Adrenal gland (tissue), 5 donors: ENCODE measurements at regions not wholly inside any gene's neighbourhood (a gene's known extent, or its start where the extent isn't known, plus 50 kb on each side); places are given as distances from the start of the nearest gene placed in this dataset.

Experiments
- POLR2A ChIP-seq, 2 donors: fragments of 450-650 bp; IDR thresholded peaks; one replicate each; pipeline ENCODE4 v1.6.1; 2017; ENCODE audit warnings: antibody characterized with exemption in 2 of 2, mild to moderate bottlenecking in 2 of 2, moderate library complexity in 1 of 2
- TF ChIP-seq, protein P1 (sequence below), 6 experiments: fragments of 450-650 bp in 4 of 6; fragments of 200-600 bp in 2 of 6; sonication (generic) in 1 of 6; IDR thresholded peaks; 1 replicate in 5 of 6; 2 replicates in 1 of 6; pipeline versions ENCODE4 v1.5.1 to v1.8.0; 2016 to 2021; ENCODE audit warnings: antibody characterized with exemption in 6 of 6, mild to moderate bottlenecking in 2 of 6, moderate library complexity in 1 of 6
- donor health status: DM: no; HTN: no; CAD: no.

DNA sequence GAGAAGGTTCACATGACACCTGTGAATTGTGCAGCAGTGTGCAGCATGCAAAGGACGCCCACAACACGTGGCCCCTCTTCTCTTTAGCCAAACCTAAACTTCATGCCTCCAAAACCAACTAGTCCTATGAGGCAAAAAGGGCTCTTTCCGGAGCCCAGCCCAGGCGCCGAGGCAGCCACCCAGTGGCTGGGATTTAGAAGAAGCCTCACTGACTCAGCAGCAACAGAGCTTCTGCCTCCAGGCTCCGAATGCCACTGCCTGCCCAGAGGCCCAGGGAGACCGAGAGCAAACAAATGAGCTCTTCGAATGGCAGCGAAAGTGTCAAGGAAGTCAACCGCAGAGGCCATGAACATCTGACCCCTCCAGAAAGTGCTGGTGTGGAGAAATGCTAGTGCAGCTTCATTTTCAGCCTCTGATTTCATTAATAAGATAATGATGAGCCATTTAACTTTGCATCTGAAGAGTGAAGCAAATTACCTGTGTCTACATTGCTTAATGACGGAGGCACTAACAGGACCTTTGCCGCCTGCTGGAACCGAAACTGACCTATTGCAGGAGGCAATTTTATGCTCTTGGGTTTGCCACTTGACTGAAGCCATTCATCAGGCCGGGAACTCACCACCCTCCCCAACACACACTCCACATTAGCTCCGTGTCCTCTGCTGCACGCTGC is 157.7 kb upstream of the RPL38 start:
- TF ChIP-seq, protein P1, sequence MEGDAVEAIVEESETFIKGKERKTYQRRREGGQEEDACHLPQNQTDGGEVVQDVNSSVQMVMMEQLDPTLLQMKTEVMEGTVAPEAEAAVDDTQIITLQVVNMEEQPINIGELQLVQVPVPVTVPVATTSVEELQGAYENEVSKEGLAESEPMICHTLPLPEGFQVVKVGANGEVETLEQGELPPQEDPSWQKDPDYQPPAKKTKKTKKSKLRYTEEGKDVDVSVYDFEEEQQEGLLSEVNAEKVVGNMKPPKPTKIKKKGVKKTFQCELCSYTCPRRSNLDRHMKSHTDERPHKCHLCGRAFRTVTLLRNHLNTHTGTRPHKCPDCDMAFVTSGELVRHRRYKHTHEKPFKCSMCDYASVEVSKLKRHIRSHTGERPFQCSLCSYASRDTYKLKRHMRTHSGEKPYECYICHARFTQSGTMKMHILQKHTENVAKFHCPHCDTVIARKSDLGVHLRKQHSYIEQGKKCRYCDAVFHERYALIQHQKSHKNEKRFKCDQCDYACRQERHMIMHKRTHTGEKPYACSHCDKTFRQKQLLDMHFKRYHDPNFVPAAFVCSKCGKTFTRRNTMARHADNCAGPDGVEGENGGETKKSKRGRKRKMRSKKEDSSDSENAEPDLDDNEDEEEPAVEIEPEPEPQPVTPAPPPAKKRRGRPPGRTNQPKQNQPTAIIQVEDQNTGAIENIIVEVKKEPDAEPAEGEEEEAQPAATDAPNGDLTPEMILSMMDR (IDR thresholded peaks at IDR 0.05) = no peak
- TF ChIP-seq POLR2A (IDR thresholded peaks at IDR 0.05) = no peak
